T-helper 1 cell treated with Interleukin-12 subunit alpha and Interleukin-12 subunit beta and Interleukin-4 antibody, amounts not matched to agents 30 ng/mL and 1 ng/mL, for 36 hours (primary cell): ENCODE measurements at regions not wholly inside any gene's neighbourhood (a gene's known extent, or its start where the extent isn't known, plus 50 kb on each side); places are given as distances from the start of the nearest gene placed in this dataset.

Source experiments
- intact Hi-C: fragments of 100-400 bp; cut with micrococcal nuclease; formaldehyde crosslinking; loops from one replicate; pipeline ENCODE4 v1.15.1; 2024

DNA sequence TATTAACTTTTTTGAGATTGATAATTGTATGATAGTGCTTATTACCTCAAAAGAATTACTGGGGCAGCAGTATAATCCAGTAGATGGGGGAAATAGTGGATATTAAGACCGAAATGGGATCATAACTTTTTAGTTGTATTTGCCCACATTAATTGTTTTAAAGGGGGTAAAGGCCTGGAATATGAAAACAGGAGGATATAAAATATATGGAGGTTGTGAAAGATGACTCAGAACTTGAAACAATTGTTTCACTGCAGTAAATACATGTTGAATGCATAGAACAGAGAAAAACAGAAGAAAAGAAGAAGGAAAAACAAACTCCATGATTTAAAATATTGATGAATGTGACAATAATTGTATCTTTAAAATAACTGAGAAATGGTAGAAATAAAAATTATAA, 94.1 kb upstream of the VPREB1 start:
- intact Hi-C loops, result loop anchor here (5.0 kb wide), 1 partner anchor 48 kb away; no protein-coding TSS in a partner anchor

DNA sequence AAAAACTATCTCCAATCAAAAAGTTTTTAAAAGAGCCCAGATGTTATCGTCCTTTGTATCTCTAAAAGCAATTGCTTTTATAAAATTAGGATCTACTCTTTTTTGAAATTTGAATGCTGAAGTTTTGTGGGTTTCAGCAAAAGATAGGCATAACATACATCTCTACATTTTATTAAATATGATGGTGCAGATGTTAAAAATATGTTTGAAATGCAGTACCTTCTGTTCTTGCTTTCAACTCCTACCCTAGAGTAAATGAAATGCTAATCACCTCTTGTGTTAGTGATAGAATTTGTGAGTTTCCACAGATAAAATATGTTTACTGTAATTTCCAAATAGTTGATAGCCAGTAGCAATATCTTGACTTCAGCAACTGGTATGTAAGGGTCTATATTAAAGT, 95.7 kb upstream of the VPREB1 start:
- intact Hi-C loops, result no loop called here

DNA sequence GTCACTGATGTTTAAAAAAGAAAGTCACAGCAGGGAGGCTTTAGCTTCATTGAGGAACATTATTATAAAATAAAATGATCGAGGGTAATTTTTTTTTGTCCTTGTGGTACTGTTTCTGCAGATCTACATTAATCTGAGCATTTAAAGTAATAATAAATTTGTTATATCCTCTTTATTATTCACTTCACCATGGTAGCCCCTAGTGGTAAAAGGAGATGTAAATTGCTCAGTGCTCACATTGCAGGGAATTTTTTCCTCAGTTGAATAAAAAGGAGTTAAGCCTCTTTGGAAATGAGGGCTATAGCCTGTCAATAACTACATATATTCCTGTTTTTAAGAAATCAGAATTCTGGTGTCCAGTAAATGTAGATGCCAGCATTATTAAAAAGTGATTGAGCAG, 99.7 kb upstream of the VPREB1 start:
- intact Hi-C loops, result no loop called here

DNA sequence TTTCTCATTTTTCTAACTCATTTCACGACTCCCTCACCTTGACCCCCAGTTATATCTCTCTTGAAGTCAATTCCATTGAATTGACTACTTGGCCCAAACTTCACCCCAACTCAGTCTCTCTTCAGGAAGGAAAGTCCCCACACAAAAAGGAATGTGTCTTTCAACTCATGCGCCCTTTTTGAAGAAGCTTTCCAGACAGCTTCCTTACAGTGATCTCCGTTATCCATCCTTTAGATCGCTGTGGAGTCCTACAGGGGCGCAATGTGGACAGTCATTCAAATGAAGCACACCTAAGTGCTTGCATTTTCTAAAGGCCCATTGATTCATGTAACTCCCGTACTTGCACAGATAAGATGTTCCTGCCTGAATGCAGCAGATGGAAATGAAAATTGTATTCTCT, 101.1 kb upstream of the VPREB1 start:
- intact Hi-C loops, result no loop called here

DNA sequence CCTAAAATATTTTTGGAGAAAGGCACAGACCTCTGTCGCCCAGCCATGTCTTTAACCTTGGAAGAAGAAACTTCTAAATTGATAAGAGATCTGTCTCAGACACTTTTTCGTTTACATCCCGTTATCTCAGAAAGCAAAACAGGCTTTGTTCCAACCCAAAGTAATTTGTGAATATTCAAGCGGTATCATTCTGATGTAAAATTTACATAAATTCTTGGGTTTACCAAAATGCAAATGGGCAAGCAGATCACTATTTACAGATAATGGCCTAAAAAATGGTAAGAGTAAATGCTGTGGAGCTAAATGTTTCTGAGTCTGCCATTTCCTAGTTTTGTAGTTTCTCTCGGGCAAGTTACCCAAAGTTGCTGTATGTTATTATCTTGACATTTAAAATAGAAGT, 101.9 kb upstream of the VPREB1 start:
- intact Hi-C loops, result no loop called here

DNA sequence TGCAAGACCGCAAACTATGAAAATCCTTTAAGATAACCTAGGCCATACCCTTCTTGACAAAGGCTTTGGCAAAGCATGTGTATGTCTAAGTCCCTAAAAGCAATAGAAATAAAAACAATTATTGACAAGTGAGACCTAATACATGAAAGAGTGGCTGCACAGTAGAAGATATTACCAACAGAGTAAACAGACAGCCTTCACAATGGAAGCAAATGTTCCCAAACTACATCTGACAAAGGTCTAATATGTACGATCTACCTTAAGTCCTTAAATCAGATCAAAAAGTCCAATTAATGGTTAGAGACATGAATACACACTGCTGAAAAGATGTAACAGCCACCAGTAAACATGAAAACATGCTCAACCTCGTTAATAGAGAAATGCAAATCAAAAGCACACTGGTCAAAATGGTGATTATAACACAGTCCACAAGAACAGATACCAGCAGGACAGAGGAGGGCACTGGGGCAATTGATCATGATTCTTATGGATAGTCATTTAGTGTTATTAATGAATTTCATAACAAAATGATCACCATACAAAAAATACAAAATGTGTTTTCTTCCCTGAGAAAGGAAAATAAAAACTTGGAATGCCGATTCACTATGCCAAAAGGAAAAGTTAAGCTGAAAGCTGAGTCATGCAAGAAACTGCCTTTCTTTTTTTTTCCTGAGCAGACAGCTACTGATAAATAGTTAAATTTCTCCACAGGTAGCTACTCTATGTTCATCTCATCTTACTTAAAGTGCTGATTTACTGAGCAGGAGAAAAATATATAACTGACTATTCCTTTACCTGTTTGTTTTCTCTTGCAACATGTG, 102.6 kb upstream of the VPREB1 start:
- intact Hi-C loops, result no loop called here

DNA sequence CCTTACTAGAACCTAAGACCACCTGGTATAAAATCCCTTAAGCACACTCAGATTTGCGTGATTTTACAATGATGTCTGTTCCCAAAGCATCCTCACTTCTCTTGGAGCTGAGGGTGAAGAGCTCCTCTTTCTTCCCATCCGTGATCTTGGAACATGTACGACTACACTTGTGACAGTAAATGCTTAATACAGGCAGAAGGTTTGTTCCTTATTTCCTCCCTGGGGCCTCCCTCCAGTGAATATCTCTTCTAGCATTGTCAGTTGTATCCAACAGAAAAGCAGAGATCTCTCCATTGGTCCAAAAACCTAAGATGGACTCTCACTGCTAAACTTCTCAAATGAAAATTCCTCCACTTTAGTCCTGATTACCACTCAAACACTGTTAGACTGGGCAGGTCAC, 103.6 kb upstream of the VPREB1 start:
- intact Hi-C loops, result no loop called here

DNA sequence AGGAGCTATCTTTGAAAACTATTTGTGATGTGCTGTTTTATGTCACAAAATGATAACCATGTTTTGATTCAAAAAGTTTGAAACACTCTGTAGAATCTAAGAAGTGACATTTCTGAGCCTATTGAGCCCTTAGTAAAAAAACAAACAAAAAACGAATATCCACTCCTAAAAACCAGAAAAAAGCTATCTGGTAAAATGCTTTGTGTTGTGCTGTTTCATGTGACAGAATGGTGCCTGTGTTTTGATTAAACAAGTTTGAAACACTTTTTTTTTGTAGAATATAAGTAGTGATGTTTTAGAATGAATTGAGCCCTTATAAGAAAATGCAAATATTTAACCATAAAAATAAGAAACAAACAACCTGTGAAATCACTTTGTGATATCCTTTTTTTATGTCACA, 105.2 kb upstream of the VPREB1 start:
- intact Hi-C loops, result no loop called here

DNA sequence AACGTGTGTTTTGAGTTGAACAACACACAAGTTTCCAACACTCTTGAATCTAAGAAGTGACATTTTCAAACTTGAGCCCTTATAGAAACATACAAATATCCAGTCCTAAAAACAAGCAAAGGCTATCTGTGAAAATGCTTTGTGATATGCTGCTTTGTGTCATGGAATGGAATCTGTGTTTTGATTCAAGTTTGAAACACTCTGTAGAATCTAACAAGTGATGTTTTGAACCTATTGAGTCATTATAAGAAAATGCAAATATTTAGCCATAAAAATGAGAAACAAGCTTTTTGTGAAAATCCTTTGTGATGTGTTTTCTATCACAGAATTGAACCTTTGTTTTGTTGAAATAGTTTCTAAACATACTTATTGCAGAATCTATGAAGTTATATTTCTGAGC, 105.7 kb upstream of the VPREB1 start:
- intact Hi-C loops, result no loop called here

DNA sequence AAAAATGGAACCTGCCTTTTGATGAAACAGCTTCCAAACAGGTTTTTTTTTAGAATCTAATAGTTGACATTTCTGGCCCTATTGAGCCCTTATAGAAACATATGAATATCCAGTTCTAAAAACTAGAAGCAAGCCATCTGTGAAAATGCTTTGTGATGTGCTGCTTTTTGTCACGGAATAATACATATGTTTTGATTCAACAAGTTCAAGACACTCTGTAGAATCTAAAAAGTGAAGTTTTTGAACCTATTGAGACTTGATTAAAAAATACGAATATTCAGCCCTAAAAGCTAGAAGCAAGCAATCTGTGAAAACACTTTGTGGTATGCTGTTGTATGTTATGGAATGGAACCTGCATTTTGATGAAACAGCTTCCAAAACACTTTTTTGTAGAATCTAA, 106.7 kb upstream of the VPREB1 start:
- intact Hi-C loops, result no loop called here

DNA sequence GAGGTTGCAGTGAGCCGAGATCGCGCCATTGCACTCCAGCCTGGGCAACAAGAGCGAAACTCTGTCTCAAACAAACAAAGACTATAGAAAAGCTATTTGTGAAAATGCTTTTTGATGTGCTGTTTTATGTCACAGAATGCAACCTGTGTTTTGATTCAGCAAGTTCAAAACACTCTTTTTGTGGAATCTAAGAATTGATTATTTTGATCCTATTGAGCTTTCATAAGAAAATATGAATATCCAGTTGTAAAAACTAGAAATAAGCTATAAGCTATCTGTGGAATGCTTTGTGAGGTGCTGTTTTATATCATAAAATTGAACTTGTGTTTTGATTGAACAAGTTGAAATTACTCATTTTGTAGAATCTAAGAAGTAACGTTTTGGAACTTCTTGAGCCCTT, 110.7 kb upstream of the VPREB1 start:
- intact Hi-C loops, result no loop called here

DNA sequence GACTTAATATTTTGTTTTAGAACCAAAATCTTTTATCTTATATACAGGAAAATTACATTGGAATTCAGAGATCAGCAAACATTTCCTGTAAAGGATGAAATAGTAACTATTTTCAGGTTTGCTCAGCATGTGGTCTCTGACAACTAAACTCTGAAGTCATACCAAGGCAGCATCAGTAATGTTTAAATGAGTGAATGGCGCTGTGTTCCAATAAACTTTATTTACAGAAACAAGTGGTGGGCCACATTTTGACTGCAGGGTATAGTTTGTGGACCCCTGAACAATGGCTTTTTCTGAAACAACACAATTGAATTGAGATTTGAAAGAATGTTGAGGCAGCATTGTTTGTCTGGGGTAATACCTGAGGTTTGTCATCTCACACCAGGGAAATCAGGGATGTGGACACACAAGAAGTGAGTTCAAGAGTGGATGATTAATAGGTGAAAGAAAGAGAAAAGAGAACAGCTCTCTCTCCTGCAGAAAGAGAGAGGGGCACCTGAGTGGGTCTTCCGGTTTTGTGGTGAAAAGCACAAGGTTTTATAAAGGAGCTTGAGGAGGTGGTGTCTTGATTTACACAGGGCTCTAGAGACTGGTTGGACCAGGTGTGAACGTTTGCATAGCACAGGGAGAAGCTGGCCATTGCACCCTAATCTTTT, 113.5 kb upstream of the VPREB1 start:
- intact Hi-C loops, result no loop called here

DNA sequence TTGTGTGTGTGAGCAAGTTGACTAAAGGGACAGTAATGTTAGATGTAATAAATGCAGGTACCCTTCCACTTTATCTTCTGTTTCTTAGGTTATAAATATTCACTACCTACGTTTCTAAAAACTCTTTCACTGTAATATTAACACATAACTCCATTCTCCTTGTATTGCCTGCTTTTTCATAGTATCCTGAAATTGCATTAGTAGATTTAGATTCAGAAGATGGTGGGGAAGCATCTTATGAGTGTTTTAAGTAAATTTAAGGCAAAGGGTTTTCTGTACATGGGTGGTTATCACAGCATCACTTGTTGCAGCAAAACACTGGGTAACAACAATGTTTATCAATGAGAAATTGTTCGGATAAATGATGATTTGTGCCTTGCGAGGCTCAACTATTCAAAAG, 115.2 kb upstream of the VPREB1 start:
- intact Hi-C loops, result no loop called here

DNA sequence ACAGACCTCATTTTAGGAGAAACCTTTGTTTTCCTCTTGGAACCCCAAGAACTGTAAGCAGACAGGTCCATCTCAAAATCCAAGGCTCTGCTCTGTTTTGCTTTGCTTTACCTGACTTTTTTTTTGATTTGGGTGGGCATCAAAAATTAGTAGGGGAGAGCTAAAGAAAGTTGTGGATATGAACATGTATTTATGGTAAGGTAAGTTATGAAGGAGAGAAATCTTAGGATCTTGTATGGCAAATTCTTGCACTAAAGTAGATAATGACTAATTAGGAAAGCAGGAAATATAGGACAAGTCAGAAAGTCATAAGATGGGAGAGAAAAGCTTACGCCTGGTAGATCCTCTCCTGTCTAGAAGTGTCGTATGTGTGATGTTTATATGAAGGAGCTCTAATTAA, 116.1 kb upstream of the VPREB1 start:
- intact Hi-C loops, result no loop called here

DNA sequence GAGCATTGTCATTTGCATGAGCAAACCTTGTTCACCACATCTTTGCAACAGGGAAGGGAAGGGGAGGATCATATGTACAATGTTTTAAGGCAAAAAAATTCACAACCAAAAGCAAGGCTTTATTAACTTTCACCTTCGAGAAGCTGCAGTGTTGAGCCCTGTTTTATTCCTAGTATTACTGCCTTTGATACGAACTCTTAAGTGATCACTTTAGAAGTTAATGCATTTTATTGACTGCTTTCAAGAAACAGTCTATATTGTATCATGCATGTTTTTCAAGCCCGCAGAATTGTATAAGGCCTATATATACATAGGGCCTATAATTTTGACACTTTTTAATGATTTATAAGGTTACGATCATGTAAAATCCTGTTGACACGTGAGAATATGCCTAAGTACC, 117.5 kb upstream of the VPREB1 start:
- intact Hi-C loops, result no loop called here

DNA sequence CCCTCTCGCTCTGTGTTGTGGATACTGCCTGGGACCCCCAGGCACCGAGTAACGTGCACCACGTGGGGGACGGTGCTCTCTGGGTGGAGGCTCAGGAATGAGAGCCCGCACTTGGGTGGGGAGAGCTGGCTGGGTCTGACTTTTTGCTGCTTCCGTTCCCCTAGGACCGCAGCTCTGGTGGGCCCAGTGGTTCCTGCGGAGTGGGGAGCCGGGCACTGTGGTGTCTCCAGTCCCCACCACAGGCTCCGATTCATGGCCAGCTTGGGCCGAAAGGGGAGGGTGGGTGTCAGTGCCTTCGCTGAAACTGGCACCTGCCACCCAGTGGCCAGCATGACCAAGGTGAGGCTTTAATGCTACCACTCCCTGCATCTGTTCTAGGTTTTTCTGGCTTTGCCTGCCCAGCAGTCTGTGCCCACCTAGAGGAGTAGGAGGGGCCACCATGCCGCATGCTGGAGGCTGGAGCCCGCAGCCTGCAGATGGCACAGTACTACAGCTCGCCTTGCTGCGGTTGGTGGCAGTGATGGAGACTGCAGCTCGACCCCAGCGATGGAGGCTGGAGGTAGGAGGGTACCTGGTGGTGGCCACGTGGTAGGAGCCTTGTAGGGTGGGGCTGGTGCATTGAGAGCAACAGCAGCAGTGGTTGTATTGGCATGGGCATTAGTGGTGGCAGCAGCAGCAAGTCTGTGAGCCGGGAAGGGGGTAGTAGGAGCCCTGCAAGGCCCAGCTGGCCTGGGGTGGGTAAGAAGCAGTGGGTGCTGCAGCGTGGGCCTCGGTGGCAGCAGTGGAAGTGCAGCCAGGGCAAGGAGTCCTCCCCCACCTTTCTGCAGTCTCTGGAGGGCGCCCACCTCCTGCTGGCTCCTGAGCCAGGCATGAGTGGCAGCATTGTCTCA, 118.8 kb upstream of the VPREB1 start:
- intact Hi-C loops, result no loop called here

DNA sequence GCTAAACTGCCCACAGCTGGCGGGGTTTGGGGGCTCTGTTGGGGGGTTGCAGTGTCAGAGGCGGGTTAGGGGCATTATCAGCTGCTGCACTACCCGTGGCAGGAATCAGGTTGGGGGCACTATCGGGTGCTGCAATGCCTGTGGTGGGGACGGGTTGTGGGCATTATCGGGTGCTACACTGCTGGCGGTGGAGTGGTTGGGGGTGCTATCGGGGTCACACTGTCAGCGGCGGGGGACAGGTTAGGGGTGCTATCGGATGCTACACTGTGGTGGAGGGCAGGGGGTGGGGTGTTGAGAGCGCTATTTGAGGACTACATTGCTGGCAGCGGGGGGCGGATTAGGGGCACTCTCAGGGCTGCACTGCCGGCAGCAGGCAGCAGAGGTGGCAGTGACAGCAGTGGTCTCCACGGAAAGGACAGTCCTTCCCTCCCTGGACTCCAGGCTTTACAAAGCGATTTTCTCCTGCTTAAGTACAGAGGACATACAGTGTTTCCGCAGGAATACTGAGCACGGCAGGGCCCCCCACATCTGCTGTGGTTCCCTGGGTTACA, 119.5 kb upstream of the VPREB1 start:
- intact Hi-C loops, result no loop called here

DNA sequence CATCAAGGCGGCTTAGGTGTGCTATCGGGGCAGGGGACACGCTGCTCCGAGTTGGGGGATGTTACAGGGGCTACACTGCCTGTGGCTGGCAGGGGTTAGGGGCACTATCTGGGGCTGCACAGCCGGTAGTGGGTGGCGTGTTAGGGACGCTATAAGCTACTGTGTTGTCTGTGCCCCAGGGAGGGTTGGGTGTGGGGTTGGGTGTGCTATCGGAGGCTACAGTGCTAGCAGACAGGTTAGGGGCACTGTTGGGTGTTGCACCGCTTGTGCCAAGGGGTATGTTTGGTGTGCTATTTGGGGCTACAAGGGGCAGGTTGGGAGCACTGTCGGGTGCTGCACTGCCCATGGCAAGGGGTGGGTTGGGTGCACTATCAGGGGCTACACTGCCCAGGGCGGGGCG, 120.2 kb upstream of the VPREB1 start:
- intact Hi-C loops, result no loop called here

DNA sequence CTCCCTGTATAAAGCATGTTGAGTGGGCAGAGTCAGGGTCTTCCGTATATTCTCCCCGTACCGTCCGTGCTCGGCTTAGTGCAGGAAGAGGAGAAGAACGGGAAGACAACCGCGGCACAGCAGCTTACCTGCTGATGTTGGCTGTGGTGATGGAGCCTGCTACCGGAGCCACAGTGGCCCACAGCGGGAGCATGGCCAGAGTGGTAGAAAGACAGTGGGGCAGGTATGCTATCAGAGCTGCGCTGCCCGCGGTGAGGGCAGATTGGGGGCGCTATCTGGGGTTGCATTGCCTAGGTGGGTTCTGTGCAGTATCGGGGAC, 120.7 kb upstream of the VPREB1 start:
- intact Hi-C loops, result no loop called here

DNA sequence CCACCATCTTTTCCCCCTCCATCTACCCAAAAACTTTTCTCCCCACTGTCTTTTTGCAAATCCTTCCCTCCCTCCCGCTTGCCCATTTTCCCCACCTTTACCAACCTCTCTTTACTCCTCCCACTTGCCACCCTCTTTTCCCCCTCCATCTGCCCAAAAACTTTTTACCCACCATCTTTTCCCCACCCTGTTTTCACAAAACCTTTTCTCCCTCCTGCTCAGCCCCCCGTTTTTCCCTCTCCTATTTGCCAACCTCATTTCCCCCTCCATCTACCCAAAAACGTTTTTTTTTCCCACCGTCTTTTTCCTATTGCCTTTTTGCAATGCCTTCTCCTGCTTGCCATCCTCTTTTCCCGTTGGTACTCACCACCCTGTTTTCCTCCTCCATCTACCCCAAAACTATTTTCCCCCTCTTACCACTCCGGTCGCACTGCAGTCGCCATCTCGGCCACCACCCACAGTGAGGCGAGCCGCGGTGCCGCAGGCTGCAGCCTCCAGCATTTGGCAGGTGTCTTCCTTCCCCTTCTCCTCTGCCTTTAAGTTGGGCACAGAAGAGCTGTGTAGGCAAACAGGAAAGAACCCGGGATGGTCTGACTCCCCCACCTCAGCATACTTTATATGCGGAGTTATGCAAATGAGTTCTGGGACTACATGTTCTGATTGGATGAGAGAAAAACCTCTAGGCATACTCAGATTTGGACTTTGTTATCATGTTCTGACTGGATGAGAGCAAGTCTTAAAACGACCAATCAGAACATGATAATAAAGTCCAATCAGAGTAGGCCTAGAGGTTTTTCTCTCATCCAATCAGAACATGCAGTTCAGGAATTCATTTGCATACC, 121.2 kb upstream of the VPREB1 start:
- intact Hi-C loops, result no loop called here
